Vagina (tissue), 2 donors: ENCODE measurements at regions not wholly inside any gene's neighbourhood (a gene's known extent, or its start where the extent isn't known, plus 50 kb on each side); places are given as distances from the start of the nearest gene placed in this dataset.

Experiments
- DNase-seq, 2 donors: peaks; one replicate each; pipeline ENCODE4 v3.0.0-alpha.2; 2017; ENCODE audit errors: extremely low spot score in 2 of 2
- H3K27ac ChIP-seq: fragments of 200-600 bp; sonication (generic); one replicate; pipeline ENCODE4 v1.5.1; 2019
- H3K27me3 ChIP-seq: fragments of 200-600 bp; sonication (generic); one replicate; pipeline ENCODE4 v1.5.1; 2019
- H3K36me3 ChIP-seq, 2 donors: fragments of 200-600 bp; sonication (generic); one replicate each; pipeline ENCODE4 v1.5.1; 2017 to 2019
- H3K4me1 ChIP-seq: fragments of 200-600 bp; sonication (generic); one replicate; pipeline ENCODE4 v1.5.1; 2019
- H3K4me3 ChIP-seq, 2 donors: fragments of 200-600 bp; sonication (generic); 1 replicate in 1 of 2; 2 replicates in 1 of 2; pipeline ENCODE4 v1.5.1; 2016 to 2019
- H3K9me3 ChIP-seq: fragments of 200-600 bp; sonication (generic); one replicate; pipeline ENCODE4 v1.5.1; 2019
- POLR2A ChIP-seq, 2 donors: fragments of 450-650 bp; IDR thresholded peaks; one replicate each; pipeline ENCODE4 v1.6.1; 2017; ENCODE audit warnings: antibody characterized with exemption in 2 of 2, mild to moderate bottlenecking in 2 of 2, moderate library complexity in 2 of 2
- POLR2AphosphoS5 ChIP-seq, 2 donors: sonication (generic); formaldehyde crosslinking; IDR thresholded peaks; one replicate each; pipeline ENCODE4 v1.9.0; 2017; ENCODE audit warnings: antibody characterized with exemption in 2 of 2, mild to moderate bottlenecking in 2 of 2, low read depth in 1 of 2; ENCODE audit not compliant: insufficient read depth in 1 of 2
- intact Hi-C: fragments of 100-400 bp; cut with DNase I; formaldehyde crosslinking; loops from one replicate; pipeline ENCODE4 v1.15.1; 2023
- TF ChIP-seq, protein P1 (sequence below), 3 experiments: fragments of 450-650 bp in 2 of 3; fragments of 200-600 bp in 1 of 3; sonication (generic) in 1 of 3; IDR thresholded peaks; one replicate each; pipeline ENCODE4 v1.5.1; 2017 to 2019; ENCODE audit warnings: antibody characterized with exemption in 3 of 3, mild to moderate bottlenecking in 2 of 3, moderate library complexity in 2 of 3

DNA sequence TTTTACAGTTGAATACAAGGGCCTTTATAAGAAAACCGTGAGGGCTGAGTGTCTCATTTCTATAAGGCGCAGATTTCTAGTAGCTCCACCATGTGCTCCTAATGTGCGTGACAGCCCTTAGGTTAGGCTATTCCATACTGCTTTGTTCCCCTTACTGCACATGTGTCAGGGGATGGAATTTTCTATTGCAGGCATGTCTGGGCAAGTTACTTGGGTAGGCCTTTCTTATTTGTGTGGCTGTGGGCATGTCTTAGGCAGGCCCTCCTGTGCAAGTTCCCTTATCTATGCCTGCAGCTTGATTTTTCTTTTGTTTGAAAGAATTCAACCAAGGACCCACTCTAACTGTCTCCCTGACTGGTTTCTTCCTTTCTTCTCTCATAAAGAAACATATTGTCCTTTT is 434.2 kb upstream of the CNTN3 start:
- intact Hi-C loops = no loop called here
- no peak for DNase-seq
- Histone ChIP-seq H3K27me3 (no peaks in the 10 kb centered on the region), H3K4me3 (no peak overlapping the region), H3K36me3 (no peaks in the 10 kb centered on the region), H3K27ac (no peak overlapping the region), H3K9me3 (no peaks in the 10 kb centered on the region), H3K4me1 (no peaks in the 10 kb centered on the region)
- TF ChIP-seq POLR2AphosphoS5 (IDR thresholded peaks at IDR 0.05; ENCODE audit: insufficient read depth in 1 of 2, low read depth in 1 of 2) (no peak), POLR2A (IDR thresholded peaks at IDR 0.05) (no peak)
- TF ChIP-seq, protein P1, sequence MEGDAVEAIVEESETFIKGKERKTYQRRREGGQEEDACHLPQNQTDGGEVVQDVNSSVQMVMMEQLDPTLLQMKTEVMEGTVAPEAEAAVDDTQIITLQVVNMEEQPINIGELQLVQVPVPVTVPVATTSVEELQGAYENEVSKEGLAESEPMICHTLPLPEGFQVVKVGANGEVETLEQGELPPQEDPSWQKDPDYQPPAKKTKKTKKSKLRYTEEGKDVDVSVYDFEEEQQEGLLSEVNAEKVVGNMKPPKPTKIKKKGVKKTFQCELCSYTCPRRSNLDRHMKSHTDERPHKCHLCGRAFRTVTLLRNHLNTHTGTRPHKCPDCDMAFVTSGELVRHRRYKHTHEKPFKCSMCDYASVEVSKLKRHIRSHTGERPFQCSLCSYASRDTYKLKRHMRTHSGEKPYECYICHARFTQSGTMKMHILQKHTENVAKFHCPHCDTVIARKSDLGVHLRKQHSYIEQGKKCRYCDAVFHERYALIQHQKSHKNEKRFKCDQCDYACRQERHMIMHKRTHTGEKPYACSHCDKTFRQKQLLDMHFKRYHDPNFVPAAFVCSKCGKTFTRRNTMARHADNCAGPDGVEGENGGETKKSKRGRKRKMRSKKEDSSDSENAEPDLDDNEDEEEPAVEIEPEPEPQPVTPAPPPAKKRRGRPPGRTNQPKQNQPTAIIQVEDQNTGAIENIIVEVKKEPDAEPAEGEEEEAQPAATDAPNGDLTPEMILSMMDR (IDR thresholded peaks at IDR 0.05) = no peak

DNA sequence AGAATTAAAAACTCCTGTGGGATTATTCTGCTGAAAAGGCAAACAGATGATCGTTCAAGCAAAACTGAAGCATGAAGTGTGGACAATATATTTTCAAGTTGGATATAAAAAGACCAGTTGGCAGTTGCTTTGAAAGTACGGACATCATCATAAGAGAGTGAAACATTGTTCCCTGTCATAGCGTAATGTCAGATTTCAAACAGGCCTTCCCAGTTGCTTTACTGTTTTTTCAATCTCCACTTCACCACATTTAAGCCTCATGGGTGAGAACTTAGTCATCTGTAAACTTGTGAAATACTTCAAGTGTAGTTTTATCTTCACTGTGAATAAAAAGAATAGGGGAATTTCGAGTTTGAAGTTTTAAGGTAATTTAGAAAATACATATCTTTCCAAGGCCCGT is 435.1 kb upstream of the CNTN3 start:
- Histone ChIP-seq H3K4me3 (no peak overlapping the region), H3K27ac (no peak overlapping the region)
- no peak for DNase-seq

DNA sequence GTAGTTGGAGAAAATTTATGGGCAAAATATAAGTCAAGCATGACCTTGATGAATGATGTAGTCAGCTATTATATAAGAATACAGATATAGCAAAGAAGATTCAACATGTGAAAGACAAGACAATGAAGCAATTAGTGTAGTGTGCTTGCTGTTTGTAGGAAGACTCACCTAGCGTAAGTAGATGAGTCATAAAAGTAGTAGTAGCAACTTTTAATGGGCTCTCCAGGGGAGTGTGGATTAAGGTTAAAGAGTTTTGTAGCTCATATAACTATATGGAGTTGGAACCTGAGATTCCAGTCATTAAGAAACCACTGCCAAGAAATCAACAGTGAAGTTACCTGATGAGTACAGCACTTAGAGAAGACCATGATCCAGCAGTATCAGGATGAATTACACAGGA is 444.7 kb upstream of the CNTN3 start:
- no peak overlapping the region for H3K27ac ChIP-seq
- H3K36me3 ChIP-seq = no peaks in the 10 kb centered on the region
- no peaks in the 10 kb centered on the region for H3K27me3 ChIP-seq
- no peak for DNase-seq
- H3K4me3 ChIP-seq = no peak overlapping the region
- no peaks in the 10 kb centered on the region for H3K4me1 ChIP-seq
- intact Hi-C loops = no loop called here
- TF ChIP-seq, protein P1 (IDR thresholded peaks at IDR 0.05) = no peak
- TF ChIP-seq POLR2A (IDR thresholded peaks at IDR 0.05) = no peak
- TF ChIP-seq POLR2AphosphoS5 (IDR thresholded peaks at IDR 0.05; ENCODE audit: insufficient read depth in 1 of 2, low read depth in 1 of 2) = no peak
- no peaks in the 10 kb centered on the region for H3K9me3 ChIP-seq

More for the DNA sequence above, 435.1 kb upstream of the CNTN3 start:
- intact Hi-C loops = no loop called here
- Histone ChIP-seq H3K27me3 (no peaks in the 10 kb centered on the region), H3K4me1 (no peaks in the 10 kb centered on the region), H3K9me3 (no peaks in the 10 kb centered on the region), H3K36me3 (no peaks in the 10 kb centered on the region)
- TF ChIP-seq, protein P1 (IDR thresholded peaks at IDR 0.05) = no peak
- TF ChIP-seq POLR2A (IDR thresholded peaks at IDR 0.05) (no peak), POLR2AphosphoS5 (IDR thresholded peaks at IDR 0.05; ENCODE audit: insufficient read depth in 1 of 2, low read depth in 1 of 2) (no peak)

DNA sequence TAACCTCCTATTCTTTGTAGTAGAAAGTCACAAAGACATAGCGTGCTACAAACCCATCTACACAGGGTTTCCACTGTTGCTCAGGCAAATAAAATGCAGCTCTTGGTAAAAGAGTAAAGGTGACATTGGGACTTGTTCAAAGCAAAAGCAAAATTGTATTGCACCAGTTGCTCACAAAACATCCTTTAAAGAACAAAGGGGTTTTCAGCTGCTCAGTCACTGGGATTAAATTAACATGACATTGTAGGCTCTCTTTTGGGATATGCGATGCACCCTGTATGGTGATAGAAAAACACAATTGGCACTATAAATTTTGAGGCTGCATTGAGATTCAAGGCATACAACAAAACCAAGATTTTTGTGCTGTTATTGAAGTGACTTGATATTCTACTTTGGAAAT is 447.3 kb upstream of the CNTN3 start:
- no peak for DNase-seq
- Histone ChIP-seq H3K4me1 (no peaks in the 10 kb centered on the region), H3K4me3 (no peak overlapping the region), H3K36me3 (no peaks in the 10 kb centered on the region), H3K27me3 (no peaks in the 10 kb centered on the region), H3K9me3 (no peaks in the 10 kb centered on the region), H3K27ac (no peak overlapping the region)
- intact Hi-C loops = no loop called here
- TF ChIP-seq, protein P1 (IDR thresholded peaks at IDR 0.05) = no peak
- TF ChIP-seq POLR2AphosphoS5 (IDR thresholded peaks at IDR 0.05; ENCODE audit: insufficient read depth in 1 of 2, low read depth in 1 of 2) = no peak

DNA sequence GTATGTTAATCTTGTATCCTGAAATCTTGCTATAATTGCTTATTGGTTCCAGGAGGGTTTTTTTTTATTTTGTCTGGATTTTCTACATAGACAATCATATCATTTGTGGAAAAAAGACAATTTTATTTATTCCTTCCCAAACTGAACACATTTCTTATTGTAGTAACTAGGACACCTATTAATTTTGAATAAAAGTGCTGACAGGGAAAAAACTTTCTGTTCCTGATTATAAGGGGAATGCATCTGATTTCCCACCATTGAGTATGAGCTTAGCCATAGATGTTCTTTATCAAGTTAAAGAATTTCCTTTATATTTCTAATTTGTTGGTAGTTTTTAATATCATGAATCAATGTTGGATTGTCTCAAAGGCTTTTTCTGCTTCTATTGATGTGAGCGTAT is 460.7 kb upstream of the CNTN3 start:
- no peak for DNase-seq
- H3K27ac ChIP-seq = no peak overlapping the region
- H3K4me3 ChIP-seq = no peak overlapping the region
- H3K4me1 ChIP-seq = no peaks in the 10 kb centered on the region
- H3K27me3 ChIP-seq = no peaks in the 10 kb centered on the region
- H3K9me3 ChIP-seq = no peaks in the 10 kb centered on the region
- intact Hi-C loops = no loop called here
- no peak for TF ChIP-seq POLR2A (IDR thresholded peaks at IDR 0.05)
- TF ChIP-seq, protein P1 (IDR thresholded peaks at IDR 0.05) = no peak
- no peak for TF ChIP-seq POLR2AphosphoS5 (IDR thresholded peaks at IDR 0.05; ENCODE audit: insufficient read depth in 1 of 2, low read depth in 1 of 2)
- no peaks in the 10 kb centered on the region for H3K36me3 ChIP-seq
